Vagina (tissue), 2 donors: ENCODE measurements at regions not wholly inside any gene's neighbourhood (a gene's known extent, or its start where the extent isn't known, plus 50 kb on each side); places are given as distances from the start of the nearest gene placed in this dataset.

Experiments
- POLR2A ChIP-seq, 2 donors: fragments of 450-650 bp; IDR thresholded peaks; one replicate each; pipeline ENCODE4 v1.6.1; 2017; ENCODE audit warnings: antibody characterized with exemption in 2 of 2, mild to moderate bottlenecking in 2 of 2, moderate library complexity in 2 of 2
- POLR2AphosphoS5 ChIP-seq, 2 donors: sonication (generic); formaldehyde crosslinking; IDR thresholded peaks; one replicate each; pipeline ENCODE4 v1.9.0; 2017; ENCODE audit warnings: antibody characterized with exemption in 2 of 2, mild to moderate bottlenecking in 2 of 2, low read depth in 1 of 2; ENCODE audit not compliant: insufficient read depth in 1 of 2
- TF ChIP-seq, protein P1 (sequence below), 3 experiments: fragments of 450-650 bp in 2 of 3; fragments of 200-600 bp in 1 of 3; sonication (generic) in 1 of 3; IDR thresholded peaks; one replicate each; pipeline ENCODE4 v1.5.1; 2017 to 2019; ENCODE audit warnings: antibody characterized with exemption in 3 of 3, mild to moderate bottlenecking in 2 of 3, moderate library complexity in 2 of 3

DNA sequence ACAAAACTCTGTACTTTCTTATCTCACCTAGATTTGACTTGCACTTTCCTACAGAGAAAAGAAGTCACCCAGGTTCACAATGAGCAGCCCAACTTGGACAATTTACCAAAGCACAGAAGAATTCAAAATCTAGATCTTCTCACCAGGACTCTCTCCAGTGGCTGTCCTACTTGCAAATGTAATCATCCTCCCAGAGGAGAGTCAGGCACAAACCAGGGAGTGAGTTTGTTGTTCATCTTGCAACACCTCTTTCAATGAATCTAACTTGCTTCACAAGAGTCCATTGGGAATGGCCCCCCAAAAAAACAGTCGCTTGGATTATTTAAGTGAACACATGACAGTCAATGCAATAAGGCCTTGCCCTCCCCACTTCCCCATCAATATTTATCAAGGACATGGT is 144.6 kb downstream of the ATL2 start:
- TF ChIP-seq POLR2A (IDR thresholded peaks at IDR 0.05) (no peak), POLR2AphosphoS5 (IDR thresholded peaks at IDR 0.05; ENCODE audit: insufficient read depth in 1 of 2, low read depth in 1 of 2) (no peak)
- TF ChIP-seq, protein P1, sequence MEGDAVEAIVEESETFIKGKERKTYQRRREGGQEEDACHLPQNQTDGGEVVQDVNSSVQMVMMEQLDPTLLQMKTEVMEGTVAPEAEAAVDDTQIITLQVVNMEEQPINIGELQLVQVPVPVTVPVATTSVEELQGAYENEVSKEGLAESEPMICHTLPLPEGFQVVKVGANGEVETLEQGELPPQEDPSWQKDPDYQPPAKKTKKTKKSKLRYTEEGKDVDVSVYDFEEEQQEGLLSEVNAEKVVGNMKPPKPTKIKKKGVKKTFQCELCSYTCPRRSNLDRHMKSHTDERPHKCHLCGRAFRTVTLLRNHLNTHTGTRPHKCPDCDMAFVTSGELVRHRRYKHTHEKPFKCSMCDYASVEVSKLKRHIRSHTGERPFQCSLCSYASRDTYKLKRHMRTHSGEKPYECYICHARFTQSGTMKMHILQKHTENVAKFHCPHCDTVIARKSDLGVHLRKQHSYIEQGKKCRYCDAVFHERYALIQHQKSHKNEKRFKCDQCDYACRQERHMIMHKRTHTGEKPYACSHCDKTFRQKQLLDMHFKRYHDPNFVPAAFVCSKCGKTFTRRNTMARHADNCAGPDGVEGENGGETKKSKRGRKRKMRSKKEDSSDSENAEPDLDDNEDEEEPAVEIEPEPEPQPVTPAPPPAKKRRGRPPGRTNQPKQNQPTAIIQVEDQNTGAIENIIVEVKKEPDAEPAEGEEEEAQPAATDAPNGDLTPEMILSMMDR (IDR thresholded peaks at IDR 0.05) = no peak
